ENCODE measurements at regions not wholly inside any gene's neighbourhood (a gene's known extent, or its start where the extent isn't known, plus 50 kb on each side); places are given as distances from the start of the nearest gene placed in this dataset.

DNA sequence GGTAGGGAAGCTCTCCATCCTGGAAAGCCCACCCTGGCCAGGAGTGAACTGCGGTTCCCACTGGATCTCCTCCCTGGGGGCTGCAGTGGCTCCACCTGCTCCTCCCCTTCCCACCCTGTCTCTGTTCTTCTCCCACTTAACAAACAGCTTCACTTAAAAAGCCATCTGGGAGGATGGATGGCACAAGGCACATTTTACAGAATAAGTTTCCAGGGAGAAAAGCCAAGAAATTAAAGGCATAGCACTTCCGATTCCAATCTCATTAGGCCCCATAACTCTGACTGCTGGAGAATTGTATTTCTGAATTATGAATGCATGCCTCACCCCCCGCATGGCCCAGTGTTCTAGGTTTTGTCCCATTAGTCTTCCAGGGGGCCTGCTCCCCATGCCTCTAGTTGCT, 718.3 kb downstream of the PTPRU start:
- no peak overlapping the region for H2AFZ ChIP-seq (replicated peaks)
- H3F3A ChIP-seq (ENCODE audit: low read depth) = no peaks in the 10 kb centered on the region
- DNase-seq (ENCODE audit: low spot score) = no peak
- peaks cover 2% of the 10 kb centered on the region for H3K27me3 Mint-ChIP-seq (ENCODE audit: insufficient read depth, low read depth)
- no peak for TF ChIP-seq EZH2phosphoT487 (IDR thresholded peaks at IDR 0.05)
- no peak for TF ChIP-seq EZH2 (IDR thresholded peaks at IDR 0.05)
- no peak for TF ChIP-seq CTCF (IDR thresholded peaks at IDR 0.05)
- no peaks in the 10 kb centered on the region for H3K4me1 ChIP-seq
- no peak overlapping the region for H3K27ac ChIP-seq
- H3K4me2 ChIP-seq = no peak overlapping the region
- H3K9ac ChIP-seq = no peak overlapping the region
- no peaks in the 10 kb centered on the region for H3K36me3 ChIP-seq
- no peaks in the 10 kb centered on the region for H3K79me2 ChIP-seq (ENCODE audit: low read depth)
- no peaks in the 10 kb centered on the region for H3K9me3 ChIP-seq (ENCODE audit: low read depth)
- H4K20me1 ChIP-seq (ENCODE audit: low read depth) = no peaks in the 10 kb centered on the region
- no peaks in the 10 kb centered on the region for H3K36me3 Mint-ChIP-seq
- no peak overlapping the region for H3K4me3 Mint-ChIP-seq
- no peak overlapping the region for H3K27ac Mint-ChIP-seq
- no peak overlapping the region for H3K4me3 ChIP-seq
- no peaks in the 10 kb centered on the region for H3K27me3 ChIP-seq
- peaks cover 4% of the 10 kb centered on the region for H3K9me3 Mint-ChIP-seq
- H3K4me1 Mint-ChIP-seq = peaks cover 22% of the 10 kb centered on the region

DNA sequence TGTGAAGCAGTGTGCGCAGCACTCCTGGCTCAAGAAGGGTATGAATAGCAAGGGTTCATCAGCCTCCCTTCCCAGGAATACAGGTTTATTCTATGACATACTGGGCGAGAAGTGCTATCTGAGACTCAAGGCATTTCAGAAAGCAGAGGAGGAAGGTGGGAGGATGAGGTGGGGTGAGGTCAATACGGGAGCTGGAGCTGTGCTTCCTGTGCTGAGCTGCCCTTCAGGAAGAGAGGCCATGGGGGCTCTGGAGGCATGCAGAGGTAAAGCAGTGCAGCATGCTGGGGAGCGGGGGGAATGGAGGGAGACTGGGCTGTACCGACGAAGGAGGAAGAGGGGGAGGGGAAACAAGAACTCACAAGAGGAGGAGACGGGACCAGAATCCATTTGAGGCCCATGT, 717.6 kb downstream of the PTPRU start:
- no peaks in the 10 kb centered on the region for H3K36me3 ChIP-seq
- H3K4me2 ChIP-seq = no peak overlapping the region
- Mint-ChIP-seq H3K9me3 (peaks cover 4% of the 10 kb centered on the region), H3K4me3 (no peak overlapping the region), H3K4me1 (peaks cover 19% of the 10 kb centered on the region), H3K27ac (peak overlapping the region; percentile 79), H3K27me3 (ENCODE audit: insufficient read depth, low read depth) (peaks cover 2% of the 10 kb centered on the region), H3K36me3 (no peaks in the 10 kb centered on the region)
- no peaks in the 10 kb centered on the region for H3K9me3 ChIP-seq (ENCODE audit: low read depth)
- no peak for DNase-seq (ENCODE audit: low spot score)
- no peaks in the 10 kb centered on the region for H4K20me1 ChIP-seq (ENCODE audit: low read depth)
- H3K79me2 ChIP-seq (ENCODE audit: low read depth) = no peaks in the 10 kb centered on the region
- TF ChIP-seq EZH2phosphoT487 (IDR thresholded peaks at IDR 0.05) (no peak), EZH2 (IDR thresholded peaks at IDR 0.05) (no peak), CTCF (IDR thresholded peaks at IDR 0.05) (no peak)
- H3K9ac ChIP-seq = no peak overlapping the region
- no peaks in the 10 kb centered on the region for H3F3A ChIP-seq (ENCODE audit: low read depth)
- no peaks in the 10 kb centered on the region for H3K4me1 ChIP-seq
- no peak overlapping the region for H3K4me3 ChIP-seq
- no peak overlapping the region for H3K27ac ChIP-seq
- H2AFZ ChIP-seq (replicated peaks) = no peak overlapping the region
- H3K27me3 ChIP-seq = no peaks in the 10 kb centered on the region

DNA sequence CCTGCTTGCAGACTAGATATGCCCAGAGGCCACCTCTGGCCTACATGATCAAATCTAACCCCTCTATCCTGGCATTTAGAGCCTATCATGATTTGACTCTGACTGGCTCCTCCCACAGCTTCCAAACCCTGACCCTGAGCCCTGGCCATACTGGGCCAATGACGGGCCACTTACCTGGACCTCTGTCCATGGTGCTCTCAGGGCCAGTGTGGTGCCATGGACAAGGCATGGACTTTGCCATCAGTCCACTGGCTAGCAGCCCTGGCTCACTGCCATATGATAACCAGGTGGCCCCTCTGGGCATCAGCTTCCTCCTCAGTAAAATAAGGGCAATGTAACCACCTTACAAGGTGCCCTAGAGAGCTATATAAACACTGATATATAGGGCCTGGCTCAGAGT, 713.4 kb downstream of the PTPRU start:
- DNase-seq (ENCODE audit: low spot score) = no peak
- Histone ChIP-seq H3K36me3 (no peaks in the 10 kb centered on the region), H3K27me3 (no peaks in the 10 kb centered on the region), H3K4me2 (no peak overlapping the region), H3K4me1 (peaks cover 9% of the 10 kb centered on the region), H3F3A (ENCODE audit: low read depth) (no peaks in the 10 kb centered on the region), H4K20me1 (ENCODE audit: low read depth) (no peaks in the 10 kb centered on the region), H3K4me3 (no peak overlapping the region), H3K27ac (no peak overlapping the region), H2AFZ (replicated peaks) (no peak overlapping the region), H3K9ac (no peak overlapping the region), H3K9me3 (ENCODE audit: low read depth) (no peaks in the 10 kb centered on the region), H3K79me2 (ENCODE audit: low read depth) (no peaks in the 10 kb centered on the region)
- Mint-ChIP-seq H3K9me3 (no peaks in the 10 kb centered on the region), H3K27ac (no peak overlapping the region), H3K36me3 (no peaks in the 10 kb centered on the region), H3K4me3 (no peak overlapping the region), H3K27me3 (ENCODE audit: insufficient read depth, low read depth) (peaks cover 10% of the 10 kb centered on the region), H3K4me1 (peaks cover 19% of the 10 kb centered on the region)
- no peak for TF ChIP-seq EZH2phosphoT487 (IDR thresholded peaks at IDR 0.05)
- no peak for TF ChIP-seq EZH2 (IDR thresholded peaks at IDR 0.05)
- no peak for TF ChIP-seq CTCF (IDR thresholded peaks at IDR 0.05)

All from neural progenitor cell (in vitro differentiated cells).